Cardiac muscle cell (in vitro differentiated cells and primary cell): ENCODE measurements at regions not wholly inside any gene's neighbourhood (a gene's known extent, or its start where the extent isn't known, plus 50 kb on each side); places are given as distances from the start of the nearest gene placed in this dataset.

ENCODE experiments used
- DNase-seq, 2 donors: peaks; one replicate each; pipeline versions ENCODE4 v3.0.0 to v3.0.0-alpha.2; 2010 to 2017; ENCODE audit warnings: low read depth in 1 of 2, low spot score in 1 of 2
- H3K27ac ChIP-seq: fragments of 200-600 bp; sonication (generic); 2 replicates; pipeline ENCODE4 v1.5.1; 2016
- H3K27me3 ChIP-seq: fragments of 200-600 bp; sonication (generic); 2 replicates; pipeline ENCODE4 v1.6.0; 2016; ENCODE audit warnings: control low read depth
- H3K36me3 ChIP-seq: fragments of 200-600 bp; sonication (generic); 2 replicates; pipeline ENCODE4 v1.5.1; 2016; ENCODE audit warnings: control low read depth
- H3K4me1 ChIP-seq: fragments of 200-600 bp; sonication (generic); 2 replicates; pipeline ENCODE4 v1.8.1; 2017; ENCODE audit warnings: low read depth, mild to moderate bottlenecking, mixed run types
- H3K4me3 ChIP-seq: fragments of 200-600 bp; sonication (generic); 2 replicates; pipeline ENCODE4 v1.5.1; 2016; ENCODE audit warnings: mild to moderate bottlenecking
- H3K9me3 ChIP-seq: fragments of 200-600 bp; sonication (generic); 2 replicates; pipeline ENCODE4 v1.5.1; 2017; ENCODE audit warnings: low read depth, mild to moderate bottlenecking, control low read depth
- TF ChIP-seq, protein P1 (sequence below): IDR thresholded peaks from 2 replicates; pipeline ENCODE4 v1.5.1; 2012; ENCODE audit warnings: low read depth, mild to moderate bottlenecking, low read length

DNA sequence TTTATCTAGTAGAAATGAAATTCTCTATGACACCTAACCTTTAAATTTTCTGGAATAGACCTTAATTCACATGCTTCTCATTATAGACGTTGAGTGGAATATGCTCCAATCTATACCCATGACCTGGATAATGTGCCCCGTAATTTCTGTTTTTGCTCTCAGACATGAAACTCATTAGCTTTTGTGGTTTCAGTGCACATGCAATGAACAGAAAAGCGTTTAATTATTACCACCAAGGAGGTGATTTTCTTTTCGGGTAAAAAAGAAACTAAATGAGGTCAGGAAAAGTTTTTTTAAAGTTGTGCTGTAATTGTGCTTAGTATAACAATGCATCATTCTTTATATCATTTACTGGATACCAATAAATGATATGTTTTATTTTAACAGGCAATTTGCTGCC lies 1703.9 kb upstream of the TENM3 start:
- no peak overlapping the region for H3K27ac ChIP-seq

DNA sequence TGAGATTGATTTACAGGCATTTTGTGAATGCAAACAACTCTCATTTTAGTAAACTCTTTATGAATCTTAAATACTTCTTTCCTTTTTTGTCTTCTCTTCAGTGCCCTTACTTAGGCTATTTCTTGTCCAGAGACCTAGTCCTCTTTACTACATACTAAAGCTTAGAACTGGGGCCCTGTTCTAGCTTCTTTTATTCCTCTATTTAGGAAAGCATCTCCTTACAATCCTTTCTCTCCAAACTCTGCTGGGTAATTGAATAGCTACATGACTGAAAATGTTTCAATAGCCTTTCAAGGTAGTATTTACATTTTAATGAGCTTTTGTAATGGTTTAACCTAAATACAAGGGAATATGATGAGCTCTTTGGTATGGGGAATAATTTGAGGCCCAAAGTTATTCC lies 1701.5 kb upstream of the TENM3 start:
- TF ChIP-seq, protein P1, sequence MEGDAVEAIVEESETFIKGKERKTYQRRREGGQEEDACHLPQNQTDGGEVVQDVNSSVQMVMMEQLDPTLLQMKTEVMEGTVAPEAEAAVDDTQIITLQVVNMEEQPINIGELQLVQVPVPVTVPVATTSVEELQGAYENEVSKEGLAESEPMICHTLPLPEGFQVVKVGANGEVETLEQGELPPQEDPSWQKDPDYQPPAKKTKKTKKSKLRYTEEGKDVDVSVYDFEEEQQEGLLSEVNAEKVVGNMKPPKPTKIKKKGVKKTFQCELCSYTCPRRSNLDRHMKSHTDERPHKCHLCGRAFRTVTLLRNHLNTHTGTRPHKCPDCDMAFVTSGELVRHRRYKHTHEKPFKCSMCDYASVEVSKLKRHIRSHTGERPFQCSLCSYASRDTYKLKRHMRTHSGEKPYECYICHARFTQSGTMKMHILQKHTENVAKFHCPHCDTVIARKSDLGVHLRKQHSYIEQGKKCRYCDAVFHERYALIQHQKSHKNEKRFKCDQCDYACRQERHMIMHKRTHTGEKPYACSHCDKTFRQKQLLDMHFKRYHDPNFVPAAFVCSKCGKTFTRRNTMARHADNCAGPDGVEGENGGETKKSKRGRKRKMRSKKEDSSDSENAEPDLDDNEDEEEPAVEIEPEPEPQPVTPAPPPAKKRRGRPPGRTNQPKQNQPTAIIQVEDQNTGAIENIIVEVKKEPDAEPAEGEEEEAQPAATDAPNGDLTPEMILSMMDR = no peak
- H3K27ac ChIP-seq = no peak overlapping the region
- no peak overlapping the region for H3K4me3 ChIP-seq
- H3K36me3 ChIP-seq = no peaks in the 10 kb centered on the region
- H3K4me1 ChIP-seq = no peaks in the 10 kb centered on the region
- DNase-seq = no peak
- no peaks in the 10 kb centered on the region for H3K27me3 ChIP-seq
- H3K9me3 ChIP-seq = no peaks in the 10 kb centered on the region

More for the DNA sequence above, 1703.9 kb upstream of the TENM3 start:
- TF ChIP-seq, protein P1 = no peak
- H3K27me3 ChIP-seq = no peaks in the 10 kb centered on the region
- H3K9me3 ChIP-seq = no peaks in the 10 kb centered on the region
- H3K36me3 ChIP-seq = no peaks in the 10 kb centered on the region
- no peaks in the 10 kb centered on the region for H3K4me1 ChIP-seq
- H3K4me3 ChIP-seq = no peak overlapping the region
- no peak for DNase-seq

DNA sequence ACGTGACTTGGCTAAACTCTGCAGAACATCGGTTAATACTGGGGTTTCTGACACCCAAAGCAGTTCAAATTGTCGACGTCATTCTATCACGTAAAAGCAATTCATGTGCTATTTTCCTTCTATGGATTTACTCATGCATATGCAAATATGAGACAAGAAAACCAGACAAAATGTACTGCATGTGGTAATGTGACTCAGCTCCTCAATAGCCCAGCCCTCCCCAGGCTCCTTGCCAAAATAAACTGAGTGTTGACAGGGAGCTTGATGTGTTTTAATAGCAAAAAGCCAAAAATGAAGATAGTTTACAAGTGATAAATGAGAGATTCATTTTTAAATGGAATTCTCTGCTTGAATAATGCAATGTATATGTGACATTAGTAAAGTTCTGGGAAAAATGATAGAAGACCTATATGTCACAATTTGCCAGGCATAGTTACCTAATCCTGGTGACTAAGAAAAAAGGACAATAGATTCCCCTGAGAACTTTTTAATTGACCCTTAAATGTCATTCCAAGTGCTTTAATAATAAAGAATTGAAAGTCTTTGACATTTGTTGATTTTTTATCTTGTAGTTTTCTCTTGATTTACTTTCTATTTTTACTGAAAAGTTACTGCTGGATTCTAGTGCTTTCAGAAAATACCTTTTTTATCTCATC lies 1700.6 kb upstream of the TENM3 start:
- H3K4me1 ChIP-seq = no peaks in the 10 kb centered on the region
- no peak overlapping the region for H3K4me3 ChIP-seq
- TF ChIP-seq, protein P1 = no peak
- no peaks in the 10 kb centered on the region for H3K36me3 ChIP-seq
- H3K27me3 ChIP-seq = no peaks in the 10 kb centered on the region
- DNase-seq = peak in 1 of 2 donors; percentile 26
- no peaks in the 10 kb centered on the region for H3K9me3 ChIP-seq
- H3K27ac ChIP-seq = no peak overlapping the region

DNA sequence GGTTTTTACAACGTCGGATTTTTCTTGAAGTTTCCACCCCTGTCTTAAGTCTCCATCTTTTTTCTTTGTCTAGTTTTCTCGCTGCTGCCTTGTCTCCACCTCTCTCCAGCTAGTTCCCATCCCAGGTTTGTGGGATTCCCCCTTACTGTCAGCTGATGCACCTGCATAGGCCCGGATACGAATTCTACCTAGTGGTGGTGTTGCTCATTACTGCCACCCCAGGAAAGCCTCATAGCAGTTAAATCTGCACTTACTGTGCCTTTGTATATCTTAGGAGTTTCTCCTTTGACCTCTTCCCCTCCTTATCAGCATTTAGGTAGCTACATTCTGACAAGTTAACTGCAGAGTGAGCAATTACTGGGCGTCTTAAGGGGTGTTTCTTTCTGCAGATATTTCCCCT lies 1693.1 kb upstream of the TENM3 start:
- DNase-seq = no peak
- H3K27me3 ChIP-seq = no peaks in the 10 kb centered on the region
- TF ChIP-seq, protein P1 = no peak
- H3K9me3 ChIP-seq = no peaks in the 10 kb centered on the region
- H3K4me1 ChIP-seq = no peaks in the 10 kb centered on the region
- H3K36me3 ChIP-seq = no peaks in the 10 kb centered on the region
- H3K4me3 ChIP-seq = no peak overlapping the region
- no peak overlapping the region for H3K27ac ChIP-seq

DNA sequence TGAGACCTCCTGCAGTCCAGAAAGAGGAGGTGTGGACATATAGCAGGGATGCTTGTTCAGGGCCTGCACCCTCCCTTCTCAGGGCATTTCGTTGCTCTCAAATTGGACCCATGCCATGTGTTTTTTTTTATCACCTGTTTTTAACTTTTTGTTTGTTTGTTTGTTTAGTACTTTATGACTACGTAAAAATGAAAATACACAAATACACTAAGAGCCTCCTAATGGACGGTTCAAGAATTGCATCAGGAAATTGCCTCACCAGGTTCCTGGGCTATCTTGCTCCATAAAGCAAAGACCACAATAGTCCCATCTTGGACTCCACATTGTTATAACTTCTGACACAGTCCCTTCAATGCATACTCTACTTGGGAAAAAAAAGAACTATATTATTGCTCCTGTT lies 1685.9 kb upstream of the TENM3 start:
- Histone ChIP-seq H3K4me3 (no peak overlapping the region), H3K9me3 (no peaks in the 10 kb centered on the region), H3K27me3 (no peaks in the 10 kb centered on the region), H3K4me1 (no peaks in the 10 kb centered on the region), H3K36me3 (no peaks in the 10 kb centered on the region), H3K27ac (no peak overlapping the region)
- TF ChIP-seq, protein P1 = no peak
- no peak for DNase-seq
